ENCODE measurements at regions not wholly inside any gene's neighbourhood (a gene's known extent, or its start where the extent isn't known, plus 50 kb on each side); places are given as distances from the start of the nearest gene placed in this dataset.

- ChIA-PET CTCF (no interaction called here), POLR2A (no interaction called here)
- Mint-ChIP-seq H3K36me3 (peaks cover 0 to 4% (median 0%) of the 10 kb centered on the region in 5 donors), H3K4me1 (peaks cover 0 to 3% (median 0%) of the 10 kb centered on the region in 7 donors), H3K27me3 (peaks cover 0 to 11% (median 0%) of the 10 kb centered on the region in 5 donors), H3K27ac (no peak overlapping the region), H3K9me3 (no peaks in the 10 kb centered on the region), H3K4me3 (no peak overlapping the region)
- Histone ChIP-seq H3K9me3 (ENCODE audit: control insufficient read depth in 2 of 3, low read length in 3 of 3) (no peaks in the 10 kb centered on the region), H3K27me3 (ENCODE audit: control insufficient read depth in 2 of 2, insufficient read depth in 2 of 2, low read length in 2 of 2) (no peaks in the 10 kb centered on the region), H3K36me3 (ENCODE audit: control insufficient read depth in 2 of 3, insufficient read depth in 3 of 3, low read length in 3 of 3) (no peaks in the 10 kb centered on the region), H3K4me1 (ENCODE audit: control insufficient read depth in 2 of 2, insufficient read depth in 2 of 2, low read length in 2 of 2) (no peaks in the 10 kb centered on the region), H3K27ac (ENCODE audit: low read depth, low read length) (no peak overlapping the region), H3K4me3 (ENCODE audit: low read length) (no peak overlapping the region)
- ATAC-seq (no peak), DNase-seq (no peak)
- intact Hi-C loops (cut with micrococcal nuclease), result no loop called here
These were observed 59.0 kb upstream of the FGGY start for GRCh38 chr1:59237900-59238299.

GRCh38 chr1:59238333-59238934 lies 58.5 kb upstream of the FGGY start:
- Histone ChIP-seq H3K9me3 (ENCODE audit: control insufficient read depth in 2 of 3, low read length in 3 of 3) (no peaks in the 10 kb centered on the region), H3K27me3 (ENCODE audit: control insufficient read depth in 2 of 2, insufficient read depth in 2 of 2, low read length in 2 of 2) (no peaks in the 10 kb centered on the region), H3K4me1 (ENCODE audit: control insufficient read depth in 2 of 2, insufficient read depth in 2 of 2, low read length in 2 of 2) (no peaks in the 10 kb centered on the region), H3K36me3 (ENCODE audit: control insufficient read depth in 2 of 3, insufficient read depth in 3 of 3, low read length in 3 of 3) (no peaks in the 10 kb centered on the region), H3K27ac (ENCODE audit: low read depth, low read length) (no peak overlapping the region), H3K4me3 (ENCODE audit: low read length) (no peak overlapping the region)
- H3K9me3 Mint-ChIP-seq, result peaks cover 0 to under 1% (median 0%) of the 10 kb centered on the region in 11 donors
- peaks cover 0 to 11% (median 0%) of the 10 kb centered on the region in 5 donors for H3K27me3 Mint-ChIP-seq
- CTCF ChIA-PET, result no interaction called here
- DNase-seq, result no peak
- intact Hi-C loops (cut with micrococcal nuclease), result no loop called here
- no peak overlapping the region for H3K4me3 Mint-ChIP-seq
- ATAC-seq, result no peak
- H3K36me3 Mint-ChIP-seq, result peaks cover 0 to 4% (median 0%) of the 10 kb centered on the region in 5 donors
- H3K4me1 Mint-ChIP-seq, result peaks cover 0 to 3% (median 0%) of the 10 kb centered on the region in 7 donors
- POLR2A ChIA-PET, result no interaction called here
- H3K27ac Mint-ChIP-seq, result no peak overlapping the region

- Mint-ChIP-seq H3K4me1 (peaks cover 0 to 3% (median 0%) of the 10 kb centered on the region in 7 donors), H3K36me3 (peaks cover 0 to 4% (median 0%) of the 10 kb centered on the region in 5 donors), H3K4me3 (no peak overlapping the region), H3K27me3 (peaks cover 0 to 13% (median 0%) of the 10 kb centered on the region in 5 donors), H3K9me3 (peaks cover 0 to 5% (median 0%) of the 10 kb centered on the region in 11 donors), H3K27ac (no peak overlapping the region)
- Histone ChIP-seq H3K4me1 (ENCODE audit: control insufficient read depth in 2 of 2, insufficient read depth in 2 of 2, low read length in 2 of 2) (no peaks in the 10 kb centered on the region), H3K4me3 (ENCODE audit: low read length) (no peak overlapping the region), H3K27me3 (ENCODE audit: control insufficient read depth in 2 of 2, insufficient read depth in 2 of 2, low read length in 2 of 2) (no peaks in the 10 kb centered on the region), H3K36me3 (ENCODE audit: control insufficient read depth in 2 of 3, insufficient read depth in 3 of 3, low read length in 3 of 3) (no peaks in the 10 kb centered on the region), H3K27ac (ENCODE audit: low read depth, low read length) (no peak overlapping the region), H3K9me3 (ENCODE audit: control insufficient read depth in 2 of 3, low read length in 3 of 3) (no peaks in the 10 kb centered on the region)
- ATAC-seq, result no peak
- POLR2A ChIA-PET, result no interaction called here
- intact Hi-C loops (cut with micrococcal nuclease), result no loop called here
- DNase-seq, result no peak
- CTCF ChIA-PET, result no interaction called here
These were observed 57.9 kb upstream of the FGGY start for GRCh38 chr1:59238993-59239392.

- H3K27ac ChIP-seq (ENCODE audit: low read depth, low read length), result no peak overlapping the region
- POLR2A ChIA-PET, result no interaction called here
- H3K4me1 ChIP-seq (ENCODE audit: control insufficient read depth in 2 of 2, insufficient read depth in 2 of 2, low read length in 2 of 2), result no peaks in the 10 kb centered on the region
- Mint-ChIP-seq H3K4me3 (no peak overlapping the region), H3K27ac (no peak overlapping the region), H3K36me3 (peaks cover 0 to 5% (median 0%) of the 10 kb centered on the region in 5 donors), H3K9me3 (peaks cover 0 to 22% (median 10%) of the 10 kb centered on the region in 11 donors), H3K4me1 (peaks cover 0 to 3% (median 0%) of the 10 kb centered on the region in 7 donors), H3K27me3 (peaks cover 0 to 12% (median 0%) of the 10 kb centered on the region in 5 donors)
- DNase-seq, result no peak
- H3K4me3 ChIP-seq (ENCODE audit: low read length), result no peak overlapping the region
- H3K27me3 ChIP-seq (ENCODE audit: control insufficient read depth in 2 of 2, insufficient read depth in 2 of 2, low read length in 2 of 2), result no peaks in the 10 kb centered on the region
- intact Hi-C loops (cut with micrococcal nuclease), result no loop called here
- H3K9me3 ChIP-seq (ENCODE audit: control insufficient read depth in 2 of 3, low read length in 3 of 3), result no peaks in the 10 kb centered on the region
- CTCF ChIA-PET, result no interaction called here
- ATAC-seq, result no peak
- no peaks in the 10 kb centered on the region for H3K36me3 ChIP-seq (ENCODE audit: control insufficient read depth in 2 of 3, insufficient read depth in 3 of 3, low read length in 3 of 3)
These were observed 55.0 kb upstream of the FGGY start for GRCh38 chr1:59241909-59242308.

GRCh38 chr1:59242370-59242769 lies 54.5 kb upstream of the FGGY start:
- peaks cover 0 to 10% (median 0%) of the 10 kb centered on the region in 5 donors for H3K27me3 Mint-ChIP-seq
- H3K4me3 Mint-ChIP-seq, result no peak overlapping the region
- CTCF ChIA-PET, result no interaction called here
- Histone ChIP-seq H3K4me3 (ENCODE audit: low read length) (no peak overlapping the region), H3K27me3 (ENCODE audit: control insufficient read depth in 2 of 2, insufficient read depth in 2 of 2, low read length in 2 of 2) (no peaks in the 10 kb centered on the region), H3K27ac (ENCODE audit: low read depth, low read length) (no peak overlapping the region), H3K4me1 (ENCODE audit: control insufficient read depth in 2 of 2, insufficient read depth in 2 of 2, low read length in 2 of 2) (no peaks in the 10 kb centered on the region), H3K9me3 (ENCODE audit: control insufficient read depth in 2 of 3, low read length in 3 of 3) (no peaks in the 10 kb centered on the region), H3K36me3 (ENCODE audit: control insufficient read depth in 2 of 3, insufficient read depth in 3 of 3, low read length in 3 of 3) (no peaks in the 10 kb centered on the region)
- H3K9me3 Mint-ChIP-seq, result peaks cover 0 to 24% (median 10%) of the 10 kb centered on the region in 11 donors
- H3K4me1 Mint-ChIP-seq, result peaks cover 0 to 1% (median 0%) of the 10 kb centered on the region in 7 donors
- intact Hi-C loops (cut with micrococcal nuclease), result no loop called here
- ATAC-seq (no peak), DNase-seq (no peak)
- H3K27ac Mint-ChIP-seq, result no peak overlapping the region
- peaks cover 0 to 5% (median 0%) of the 10 kb centered on the region in 5 donors for H3K36me3 Mint-ChIP-seq
- POLR2A ChIA-PET, result no interaction called here

- Mint-ChIP-seq H3K36me3 (peaks cover 0 to 5% (median 0%) of the 10 kb centered on the region in 5 donors), H3K27ac (no peak overlapping the region), H3K27me3 (peaks cover 0 to 10% (median 0%) of the 10 kb centered on the region in 5 donors), H3K4me1 (peaks cover 0 to 1% (median 0%) of the 10 kb centered on the region in 7 donors), H3K9me3 (peaks cover 0 to 24% (median 10%) of the 10 kb centered on the region in 11 donors), H3K4me3 (no peak overlapping the region)
- no peaks in the 10 kb centered on the region for H3K4me1 ChIP-seq (ENCODE audit: control insufficient read depth in 2 of 2, insufficient read depth in 2 of 2, low read length in 2 of 2)
- ChIA-PET CTCF (no interaction called here), POLR2A (no interaction called here)
- ATAC-seq (no peak), DNase-seq (no peak)
- no peaks in the 10 kb centered on the region for H3K9me3 ChIP-seq (ENCODE audit: control insufficient read depth in 2 of 3, low read length in 3 of 3)
- H3K27me3 ChIP-seq (ENCODE audit: control insufficient read depth in 2 of 2, insufficient read depth in 2 of 2, low read length in 2 of 2), result no peaks in the 10 kb centered on the region
- H3K27ac ChIP-seq (ENCODE audit: low read depth, low read length), result no peak overlapping the region
- no peaks in the 10 kb centered on the region for H3K36me3 ChIP-seq (ENCODE audit: control insufficient read depth in 2 of 3, insufficient read depth in 3 of 3, low read length in 3 of 3)
- no peak overlapping the region for H3K4me3 ChIP-seq (ENCODE audit: low read length)
- intact Hi-C loops (cut with micrococcal nuclease), result no loop called here
These were observed 53.3 kb upstream of the FGGY start for GRCh38 chr1:59243550-59243949.

GRCh38 chr1:59243978-59244377 lies 52.9 kb upstream of the FGGY start:
- peaks cover 0 to 5% (median 0%) of the 10 kb centered on the region in 5 donors for H3K36me3 Mint-ChIP-seq
- Histone ChIP-seq H3K9me3 (ENCODE audit: control insufficient read depth in 2 of 3, low read length in 3 of 3) (no peaks in the 10 kb centered on the region), H3K27me3 (ENCODE audit: control insufficient read depth in 2 of 2, insufficient read depth in 2 of 2, low read length in 2 of 2) (no peaks in the 10 kb centered on the region), H3K4me3 (ENCODE audit: low read length) (no peak overlapping the region), H3K4me1 (ENCODE audit: control insufficient read depth in 2 of 2, insufficient read depth in 2 of 2, low read length in 2 of 2) (no peaks in the 10 kb centered on the region), H3K27ac (ENCODE audit: low read depth, low read length) (no peak overlapping the region), H3K36me3 (ENCODE audit: control insufficient read depth in 2 of 3, insufficient read depth in 3 of 3, low read length in 3 of 3) (no peaks in the 10 kb centered on the region)
- CTCF ChIA-PET, result no interaction called here
- peaks cover 0 to 24% (median 10%) of the 10 kb centered on the region in 11 donors for H3K9me3 Mint-ChIP-seq
- intact Hi-C loops (cut with micrococcal nuclease), result loop anchor here in 1 of 2 donors (1.0 kb wide), 1 partner anchor 19 kb away; no protein-coding TSS in a partner anchor
- H3K27me3 Mint-ChIP-seq, result peaks cover 0 to 10% (median 0%) of the 10 kb centered on the region in 5 donors
- no peak for ATAC-seq
- no peak overlapping the region for H3K27ac Mint-ChIP-seq
- no peak for DNase-seq
- peaks cover 0 to 1% (median 0%) of the 10 kb centered on the region in 7 donors for H3K4me1 Mint-ChIP-seq
- POLR2A ChIA-PET, result no interaction called here
- no peak overlapping the region for H3K4me3 Mint-ChIP-seq
